Left lung (tissue), 4 donors: ENCODE measurements at regions not wholly inside any gene's neighbourhood (a gene's known extent, or its start where the extent isn't known, plus 50 kb on each side); places are given as distances from the start of the nearest gene placed in this dataset.

Source experiments
- ATAC-seq: fragments of 200-7000 bp; cut with Tn5 transposase; one replicate; pipeline ENCODE4 v1.9.1; 2020; ENCODE audit warnings: moderate library complexity
- DNase-seq, 4 donors: peaks; one replicate each; pipeline ENCODE4 v3.0.0-alpha.2; 2013 to 2020
- H3K27ac ChIP-seq, 2 donors: fragments of 200-600 bp; sonication (generic) in 1 of 2; one replicate each; pipeline versions ENCODE4 v1.5.0 to v1.8.0; 2020 to 2021
- H3K27me3 ChIP-seq, 2 donors: fragments of 200-600 bp; sonication (generic) in 1 of 2; one replicate each; pipeline versions ENCODE4 v1.5.0 to v1.8.0; 2020 to 2021
- H3K36me3 ChIP-seq, 2 donors: fragments of 200-600 bp; sonication (generic) in 1 of 2; one replicate each; pipeline versions ENCODE4 v1.5.0 to v1.8.0; 2020 to 2021
- H3K4me1 ChIP-seq, 2 donors: fragments of 200-600 bp; one replicate each; pipeline ENCODE4 v1.8.0; 2021
- H3K4me3 ChIP-seq, 2 donors: fragments of 200-600 bp; sonication (generic) in 1 of 2; one replicate each; pipeline versions ENCODE4 v1.5.0 to v1.8.0; 2020 to 2021; ENCODE audit warnings: mild to moderate bottlenecking in 1 of 2
- H3K9me3 ChIP-seq, 2 donors: fragments of 200-600 bp; sonication (generic) in 1 of 2; one replicate each; pipeline versions ENCODE4 v1.5.0 to v1.8.0; 2020 to 2021
- CTCF ChIP-seq, 2 donors: fragments of 200-600 bp; sonication (generic) in 1 of 2; IDR thresholded peaks; one replicate each; pipeline versions ENCODE4 v1.5.0 to v1.8.0; 2021; ENCODE audit warnings: antibody characterized with exemption in 2 of 2
- intact Hi-C, 2 donors: fragments of 100-400 bp; cut with DNase I; formaldehyde crosslinking; loops; one replicate each; pipeline versions ENCODE4 v1.11.2 to v1.14.2; 2022
- donor health status: DM: no; HTN: yes; CAD: no.
- donor health status: DM: no; HTN: no; CAD: no.

GRCh38 chr1:56194701-56195300 lies 384.6 kb downstream of the PLPP3 start:
- intact Hi-C loops, result loop anchor here in 1 of 2 donors (5.0 kb wide), 1 partner anchor 388 kb away; no protein-coding TSS in a partner anchor
- H3K4me1 ChIP-seq, result no peaks in the 10 kb centered on the region
- no peaks in the 10 kb centered on the region for H3K9me3 ChIP-seq
- no peak for TF ChIP-seq CTCF (IDR thresholded peaks at IDR 0.05)
- no peaks in the 10 kb centered on the region for H3K36me3 ChIP-seq
- DNase-seq, result no peak
- H3K27me3 ChIP-seq, result no peaks in the 10 kb centered on the region
- H3K4me3 ChIP-seq, result no peak overlapping the region
- ATAC-seq, result no peak
- H3K27ac ChIP-seq, result no peak overlapping the region

GRCh38 chr1:56193656-56194055 lies 385.7 kb downstream of the PLPP3 start:
- ATAC-seq, result no peak
- H3K9me3 ChIP-seq, result no peaks in the 10 kb centered on the region
- peaks cover 0 to 6% of the 10 kb centered on the region in 2 donors for H3K4me1 ChIP-seq
- no peak overlapping the region for H3K27ac ChIP-seq
- no peak for DNase-seq
- no peak overlapping the region for H3K4me3 ChIP-seq
- H3K36me3 ChIP-seq, result no peaks in the 10 kb centered on the region
- TF ChIP-seq CTCF (IDR thresholded peaks at IDR 0.05), result no peak
- H3K27me3 ChIP-seq, result no peaks in the 10 kb centered on the region
- intact Hi-C loops, result loop anchor here in 1 of 2 donors (5.0 kb wide), 1 partner anchor 389 kb away; no protein-coding TSS in a partner anchor

GRCh38 chr1:56191369-56191768 lies 388.0 kb downstream of the PLPP3 start:
- Histone ChIP-seq H3K9me3 (no peaks in the 10 kb centered on the region), H3K27me3 (no peaks in the 10 kb centered on the region), H3K27ac (no peak overlapping the region), H3K4me3 (no peak overlapping the region), H3K36me3 (no peaks in the 10 kb centered on the region), H3K4me1 (peaks cover 0 to 6% of the 10 kb centered on the region in 2 donors)
- no peak for TF ChIP-seq CTCF (IDR thresholded peaks at IDR 0.05)
- no peak for ATAC-seq
- no peak for DNase-seq
- intact Hi-C loops, result loop anchor here in 1 of 2 donors (5.0 kb wide), 1 partner anchor 391 kb away; no protein-coding TSS in a partner anchor

- ATAC-seq (no peak), DNase-seq (no peak)
- Histone ChIP-seq H3K4me3 (no peak overlapping the region), H3K4me1 (peaks cover 0 to 6% of the 10 kb centered on the region in 2 donors), H3K27ac (no peak overlapping the region), H3K9me3 (no peaks in the 10 kb centered on the region), H3K36me3 (no peaks in the 10 kb centered on the region), H3K27me3 (no peaks in the 10 kb centered on the region)
- no peak for TF ChIP-seq CTCF (IDR thresholded peaks at IDR 0.05)
- intact Hi-C loops, result loop anchor here in 1 of 2 donors (5.0 kb wide), 1 partner anchor 391 kb away; no protein-coding TSS in a partner anchor
These were observed 388.5 kb downstream of the PLPP3 start for GRCh38 chr1:56190806-56191365.

GRCh38 chr1:56189946-56190805 lies 389.2 kb downstream of the PLPP3 start:
- peaks cover 0 to 6% of the 10 kb centered on the region in 2 donors for H3K4me1 ChIP-seq
- intact Hi-C loops, result loop anchor here in 1 of 2 donors (5.0 kb wide), 1 partner anchor 392 kb away; no protein-coding TSS in a partner anchor
- H3K4me3 ChIP-seq, result no peak overlapping the region
- no peaks in the 10 kb centered on the region for H3K36me3 ChIP-seq
- ATAC-seq (peak; percentile 38), DNase-seq (no peak)
- no peaks in the 10 kb centered on the region for H3K27me3 ChIP-seq
- peak in 1 of 2 donors; percentile 30 for TF ChIP-seq CTCF (IDR thresholded peaks at IDR 0.05)
- no peaks in the 10 kb centered on the region for H3K9me3 ChIP-seq
- no peak overlapping the region for H3K27ac ChIP-seq
